T-helper 2 cell (primary cell): ENCODE measurements at regions not wholly inside any gene's neighbourhood (a gene's known extent, or its start where the extent isn't known, plus 50 kb on each side); places are given as distances from the start of the nearest gene placed in this dataset.

Experiments
- DNase-seq, 5 experiments: peaks; one replicate each; pipeline versions ENCODE4 v3.0.0 to v3.0.0-alpha.2; 2012 to 2022

GRCh38 chr6:165985281-165985805, 182.3 kb downstream of the TBXT start:
- DNase-seq = no peak

GRCh38 chr6:165984729-165985275, 182.8 kb downstream of the TBXT start:
- no peak for DNase-seq

DNA sequence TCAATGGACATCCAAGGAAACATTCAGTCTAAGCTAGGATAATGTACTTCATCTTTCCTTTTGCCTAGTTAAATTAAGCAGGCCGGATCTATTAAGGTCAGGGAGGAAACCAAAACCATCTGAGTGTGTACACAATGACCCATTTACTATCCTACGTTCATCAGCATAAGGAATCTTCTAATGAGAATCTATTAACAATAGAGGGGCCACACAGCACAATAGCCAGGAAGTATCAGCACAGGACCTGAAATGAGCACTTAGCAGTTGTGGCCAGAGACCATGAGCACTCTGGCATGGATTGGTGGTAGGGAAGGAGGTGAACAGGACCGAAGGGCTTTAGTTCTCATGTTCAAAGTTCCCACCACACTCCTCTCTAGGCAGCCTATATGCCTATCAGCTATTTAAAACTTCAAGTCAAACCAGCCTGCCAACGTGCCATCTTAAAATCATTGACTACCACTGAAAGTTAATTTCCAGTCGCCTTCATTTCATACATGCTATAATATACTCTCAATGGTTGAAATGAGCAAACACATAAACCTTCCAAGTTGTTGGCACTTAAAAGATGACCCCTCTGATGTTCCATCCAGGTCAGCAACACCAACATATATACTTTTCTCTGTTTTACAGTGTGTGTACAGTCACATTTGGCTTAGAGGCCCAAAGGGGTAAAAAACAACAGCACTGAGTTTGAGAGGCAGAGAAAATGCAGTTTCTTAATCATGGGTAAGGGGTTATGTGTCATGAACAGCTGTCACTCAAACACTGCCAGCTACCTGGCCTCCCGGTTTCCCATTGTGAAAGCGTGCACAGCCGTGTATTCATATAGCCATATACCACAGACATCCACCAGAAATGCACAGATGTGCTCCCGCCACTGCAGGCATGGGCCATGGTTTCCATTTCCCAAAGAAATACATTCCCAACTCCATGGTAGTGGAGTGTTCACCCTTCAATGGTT, 184.3 kb downstream of the TBXT start:
- DNase-seq = no peak

DNA sequence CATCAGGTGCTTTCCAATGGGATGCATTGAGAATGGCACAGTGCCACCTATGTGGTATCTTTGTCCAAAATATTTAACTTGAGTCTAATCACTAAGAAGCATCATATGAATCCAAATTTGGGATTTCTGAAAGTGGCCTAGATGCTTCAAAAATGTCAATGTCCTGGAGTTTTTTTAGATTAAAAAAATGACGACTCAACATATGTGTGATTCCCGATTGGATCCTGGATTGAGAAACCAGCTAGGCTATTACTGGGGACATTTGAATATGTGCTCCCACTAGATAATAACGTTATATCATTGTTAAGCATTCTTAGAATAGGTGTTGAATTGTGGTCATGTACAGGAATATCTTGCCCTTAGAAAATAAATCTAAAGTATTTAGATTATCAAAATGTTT, 189.2 kb downstream of the TBXT start:
- no peak for DNase-seq

DNA sequence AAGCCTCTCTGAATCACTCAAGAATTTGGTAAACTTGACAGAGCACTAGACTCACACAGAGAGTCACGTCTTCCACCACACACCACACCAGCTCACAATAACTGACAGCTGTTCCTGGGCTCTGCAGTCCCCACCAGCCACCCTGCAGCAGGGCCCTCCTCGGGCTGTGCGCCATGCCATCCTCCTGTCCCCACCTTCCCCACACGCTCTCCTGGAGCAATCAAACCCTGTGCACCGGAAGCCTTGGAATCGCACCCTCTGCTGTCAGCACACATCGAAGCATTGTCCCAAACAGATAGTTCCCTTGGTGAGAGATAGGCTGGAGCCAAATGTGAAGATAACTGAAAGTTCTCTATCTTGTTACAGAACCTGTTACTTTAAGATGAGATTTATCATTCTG, 191.0 kb downstream of the TBXT start:
- DNase-seq = no peak

DNA sequence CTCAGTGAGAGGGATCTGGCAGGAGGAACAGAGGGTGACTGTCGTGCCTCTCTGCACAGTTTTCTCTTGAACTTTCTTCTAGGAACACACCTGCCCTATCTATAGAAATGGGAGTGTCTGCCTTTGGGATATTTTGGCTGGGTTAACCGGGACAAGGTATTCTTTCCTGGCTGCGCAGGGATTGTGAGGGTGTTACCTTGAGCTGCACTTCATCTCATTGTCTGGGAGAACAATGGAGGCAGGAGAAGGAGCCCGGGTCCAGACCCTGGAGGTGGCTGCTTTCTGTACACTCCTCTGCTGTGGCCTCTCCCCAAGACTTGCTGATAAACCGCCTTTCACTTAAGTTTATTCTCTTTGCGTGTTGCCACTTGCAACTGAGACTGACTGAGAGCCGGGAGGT, 192.8 kb downstream of the TBXT start:
- DNase-seq = no peak

DNA sequence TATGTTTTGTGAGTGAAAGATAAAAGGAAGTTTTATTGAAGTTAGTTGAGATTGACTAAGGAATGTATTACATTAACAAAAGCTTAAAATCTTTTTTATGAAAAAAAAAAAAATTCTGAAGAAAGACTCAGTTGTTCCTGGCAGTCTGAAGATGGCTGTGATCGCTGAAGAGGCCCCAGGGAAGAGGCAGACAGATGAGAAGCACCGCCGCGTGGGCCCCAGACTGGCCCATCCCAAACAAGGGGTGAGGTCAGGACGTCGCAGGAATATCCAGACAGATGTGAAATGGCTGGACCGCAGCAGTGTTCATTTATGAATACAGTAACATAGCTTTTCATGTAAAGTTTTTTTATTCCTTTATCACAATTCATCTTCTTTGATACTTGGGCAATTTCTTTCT, 194.2 kb downstream of the TBXT start:
- DNase-seq = no peak

DNA sequence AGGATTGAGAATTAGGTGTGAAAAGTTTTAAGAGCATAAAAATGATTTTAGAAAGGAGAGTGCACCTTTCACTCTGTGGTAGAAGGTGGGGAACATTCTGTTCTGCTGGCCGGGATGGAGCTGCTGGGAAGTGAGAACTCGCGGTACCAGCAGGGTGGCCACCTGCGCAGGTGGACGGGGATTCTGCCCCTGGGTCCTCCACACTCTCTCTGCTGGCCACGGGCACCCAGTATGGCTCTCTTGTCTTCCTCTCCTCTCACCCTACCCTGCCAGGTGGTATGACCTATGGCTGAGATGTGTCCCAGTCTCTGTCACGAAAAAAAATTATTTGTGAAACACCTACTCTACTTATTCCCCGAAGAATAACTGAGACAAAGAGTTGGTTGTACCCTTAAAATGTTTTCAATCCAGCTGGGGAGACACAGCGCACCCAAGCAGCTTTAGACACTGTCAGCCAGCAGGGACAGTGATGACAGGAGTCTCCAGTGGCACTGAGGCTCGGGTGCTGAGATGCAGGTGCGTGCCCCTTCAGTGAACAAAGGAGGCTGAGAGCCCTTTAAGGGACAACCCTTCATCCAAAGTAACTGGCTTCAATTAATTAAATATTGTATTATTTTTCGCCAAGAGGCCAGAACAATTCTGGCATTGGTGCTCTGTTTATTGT, 195.4 kb downstream of the TBXT start:
- DNase-seq = no peak

DNA sequence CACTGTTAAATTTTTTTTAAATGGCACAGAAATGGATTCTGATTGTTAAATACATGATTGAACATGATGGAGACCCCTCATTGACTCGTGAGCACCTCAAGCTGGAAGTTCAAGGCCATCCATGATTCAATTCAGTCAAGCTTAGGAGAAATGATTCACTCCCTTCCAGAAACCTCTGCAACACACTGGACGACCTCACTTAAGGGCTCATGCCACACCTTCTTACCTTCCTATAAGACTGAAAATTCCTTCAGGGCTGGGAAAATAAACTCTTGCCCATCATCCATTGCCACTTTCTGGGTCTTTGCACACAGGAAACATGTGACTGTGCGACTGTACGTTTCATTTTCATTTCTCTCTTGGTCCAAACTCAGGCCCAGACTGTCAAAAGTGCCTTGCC, 196.4 kb downstream of the TBXT start:
- no peak for DNase-seq

DNA sequence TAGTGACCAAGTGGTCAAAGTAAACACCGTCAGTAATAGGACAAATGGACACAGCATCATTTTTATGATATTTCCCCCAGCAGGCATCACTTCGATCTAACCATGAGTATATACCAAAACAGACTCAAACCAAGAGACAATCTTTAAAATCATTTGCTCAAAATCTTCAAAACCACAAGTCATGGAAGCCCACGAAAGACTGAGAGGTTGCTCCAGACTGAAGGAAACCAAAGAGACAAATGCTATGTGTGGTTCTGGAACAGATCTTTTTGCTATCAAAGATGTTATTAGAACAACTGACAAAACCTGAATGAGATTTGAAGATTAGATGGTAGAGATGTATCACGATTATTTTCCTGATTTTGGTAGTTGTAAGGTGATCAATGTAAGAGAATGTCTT, 197.7 kb downstream of the TBXT start:
- no peak for DNase-seq

DNA sequence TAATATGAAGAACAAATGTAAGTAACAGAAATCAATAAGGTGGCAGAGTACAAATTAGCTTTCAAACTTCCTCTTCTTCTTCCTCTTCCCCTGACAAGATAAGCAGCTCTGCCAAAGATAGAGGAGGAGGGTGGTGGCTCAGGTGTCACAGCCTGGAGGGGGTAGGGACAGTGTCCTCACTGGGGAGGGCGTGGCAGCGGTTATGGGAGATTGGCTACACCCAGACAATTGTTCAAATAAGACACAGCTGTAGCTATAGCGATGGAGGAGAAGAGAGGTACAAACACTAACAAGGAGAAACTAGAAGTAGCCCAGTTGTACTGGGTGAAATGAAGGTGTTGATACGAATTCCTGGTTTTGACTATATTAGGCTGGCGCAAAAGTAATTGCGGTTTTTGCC, 198.5 kb downstream of the TBXT start:
- DNase-seq = no peak

- no peak for DNase-seq
Measured at GRCh38 chr6:165968408-165968807, 199.2 kb downstream of the TBXT start.

DNA sequence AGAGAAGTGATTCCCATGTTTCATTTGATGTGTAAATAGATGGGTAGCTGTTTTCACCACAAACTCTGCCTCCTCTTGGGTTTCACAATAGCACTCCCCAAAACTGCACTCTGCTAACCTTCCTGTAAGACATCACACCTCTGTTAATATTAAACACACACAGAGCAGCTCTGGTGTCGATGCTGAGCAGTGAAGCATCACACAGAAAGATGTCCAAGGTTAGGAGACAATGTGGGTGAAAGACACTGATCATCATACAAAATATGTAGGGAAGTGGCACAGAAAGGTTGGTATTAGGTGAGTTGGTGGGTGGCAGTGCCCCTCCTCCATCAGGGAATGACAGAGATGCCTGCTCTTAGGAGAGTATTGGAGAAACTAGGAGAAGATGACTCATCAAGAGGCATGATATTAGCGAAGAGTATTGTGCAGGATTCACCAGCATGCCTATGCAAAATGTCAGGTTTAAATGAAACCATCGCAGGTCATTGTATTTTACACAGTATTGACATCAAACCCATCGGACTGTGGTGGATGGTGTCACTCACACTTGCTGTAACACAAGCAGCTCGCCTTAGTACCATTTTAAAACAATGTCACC, 199.7 kb downstream of the TBXT start:
- DNase-seq = no peak

DNA sequence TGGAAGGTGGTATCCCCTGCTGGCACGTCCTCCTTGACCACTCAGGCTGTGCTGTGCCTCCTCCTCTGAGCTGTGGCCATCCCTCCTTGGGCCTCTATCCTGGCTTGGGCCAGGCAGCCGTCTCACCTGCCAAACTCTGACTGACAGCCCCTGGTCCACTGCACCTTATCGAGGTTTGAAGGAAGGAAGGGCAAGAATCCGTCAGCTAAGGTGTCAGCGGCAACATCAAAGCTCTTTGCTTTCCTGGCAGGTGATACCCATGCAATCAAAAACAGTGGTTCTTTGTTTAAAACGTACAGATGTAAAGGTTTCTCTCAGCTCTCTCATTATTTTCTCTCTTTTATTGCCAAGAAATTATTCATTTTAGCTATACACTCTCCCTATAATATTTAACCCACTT, 203.9 kb downstream of the TBXT start:
- no peak for DNase-seq

GRCh38 chr6:165962366-165962765, 205.3 kb downstream of the TBXT start:
- no peak for DNase-seq

GRCh38 chr6:165961233-165961632, 206.4 kb downstream of the TBXT start:
- DNase-seq = no peak

DNA sequence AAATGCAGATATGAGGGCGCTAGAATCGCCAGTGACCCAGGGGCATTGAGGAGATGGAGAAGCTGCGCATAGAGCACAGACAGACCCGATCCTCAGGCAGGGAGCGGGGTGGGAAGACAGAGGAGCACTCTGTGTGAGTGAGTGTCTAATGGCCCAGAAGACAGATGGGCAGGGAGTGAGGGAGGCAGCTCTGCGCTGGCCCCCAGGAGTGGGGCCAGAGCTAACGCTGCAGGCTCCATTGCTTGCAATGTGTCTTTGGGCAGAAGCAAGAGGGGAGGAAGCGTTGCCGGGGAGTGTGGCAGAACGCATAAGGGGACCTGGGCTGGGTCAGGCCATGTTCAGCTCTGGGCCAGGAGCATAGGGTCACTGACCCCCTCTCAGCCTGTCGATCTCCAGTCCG, 207.0 kb downstream of the TBXT start:
- no peak for DNase-seq

- DNase-seq = no peak
Measured at GRCh38 chr6:165959627-165960026, 208.0 kb downstream of the TBXT start.

DNA sequence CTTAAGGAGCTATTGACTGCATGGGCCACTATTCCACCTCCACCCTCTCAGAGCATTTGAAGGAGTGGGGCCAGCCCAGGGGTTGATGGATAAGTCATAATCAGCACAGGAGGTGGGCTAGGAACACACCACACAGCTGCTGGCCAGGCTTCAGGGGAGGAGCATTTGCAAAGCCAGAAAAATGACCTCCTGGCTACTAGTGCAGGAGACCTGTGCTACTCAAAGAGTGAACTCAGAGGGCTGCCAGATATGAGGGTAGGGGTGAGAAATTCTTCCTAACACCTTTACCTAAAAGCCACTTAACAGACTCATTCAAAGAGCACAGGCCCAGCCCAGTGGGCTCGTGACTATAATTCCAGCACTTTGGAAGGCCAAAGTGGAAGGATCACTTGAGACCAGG, 210.8 kb downstream of the TBXT start:
- DNase-seq = no peak

GRCh38 chr6:165952514-165952913, 215.1 kb downstream of the TBXT start:
- no peak for DNase-seq

DNA sequence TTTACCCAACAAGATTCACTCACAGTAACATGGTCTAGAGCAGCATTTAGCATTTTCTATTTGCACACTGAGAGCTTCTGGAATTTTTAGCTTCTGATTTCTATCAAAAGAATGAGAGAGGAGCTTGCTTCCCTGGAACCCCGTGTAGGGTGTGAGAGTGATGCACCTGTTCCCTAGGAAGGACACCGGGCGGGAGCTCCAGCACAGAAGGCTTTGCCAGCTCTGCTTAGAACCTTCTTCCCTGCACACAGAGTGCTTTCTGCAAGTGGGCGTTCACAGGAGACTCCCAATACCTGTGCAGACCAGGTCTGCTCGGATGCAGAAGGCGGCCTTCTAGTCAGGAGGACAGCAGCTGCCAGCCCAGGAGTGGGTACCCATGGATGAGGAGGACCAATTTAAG, 217.3 kb downstream of the TBXT start:
- DNase-seq = no peak

- DNase-seq = no peak
Measured at GRCh38 chr6:165949324-165949723, 218.3 kb downstream of the TBXT start.

DNA sequence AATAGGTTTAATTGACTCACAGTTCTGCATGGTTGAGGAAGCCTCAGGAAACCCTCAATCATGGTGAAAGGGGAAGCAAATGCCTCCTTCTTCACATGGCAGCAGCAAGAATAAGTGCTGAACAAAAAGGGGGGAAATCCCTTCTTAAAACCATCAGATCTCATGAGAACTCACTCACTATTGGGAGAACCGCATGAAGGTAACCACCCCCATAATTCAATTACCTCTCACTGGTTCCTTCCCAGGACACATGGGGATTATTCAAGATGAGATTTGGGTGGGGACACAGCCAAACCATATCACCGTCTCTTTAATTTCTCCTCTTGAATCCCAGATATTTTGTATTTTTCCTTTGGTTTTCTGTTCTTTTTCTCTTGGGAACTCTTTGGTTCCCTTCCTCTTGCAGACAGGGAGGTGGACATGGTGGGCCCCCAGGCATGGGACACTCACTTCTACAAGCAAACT, 223.6 kb downstream of the TBXT start:
- DNase-seq = no peak
